GM23248 (cell line): ENCODE measurements at regions not wholly inside any gene's neighbourhood (a gene's known extent, or its start where the extent isn't known, plus 50 kb on each side); places are given as distances from the start of the nearest gene placed in this dataset.
A peak's percentile ranks its signal among the peaks of the same experiment; 100 is the strongest.

ENCODE experiments used
- DNase-seq: peaks from one replicate; pipeline ENCODE4 v3.0.0-alpha.2; 2015
- H2AFZ ChIP-seq: fragments of 200-600 bp; sonication (generic); 2 replicates; pipeline ENCODE4 v1.6.1; 2016; ENCODE audit warnings: antibody characterized with exemption
- H3F3A ChIP-seq: fragments of 200-600 bp; sonication (generic); 2 replicates; pipeline ENCODE4 v1.6.1; 2016; ENCODE audit warnings: mild to moderate bottlenecking, antibody characterized with exemption, mixed run types; ENCODE audit not compliant: insufficient read depth
- H3K27ac ChIP-seq: fragments of 200-600 bp; sonication (generic); 2 replicates; pipeline ENCODE4 v1.5.1; 2016; ENCODE audit warnings: mild to moderate bottlenecking
- H3K27me3 ChIP-seq: fragments of 200-600 bp; sonication (generic); replicated peaks from 2 replicates; pipeline ENCODE4 v1.6.1; 2016; ENCODE audit warnings: mild to moderate bottlenecking; ENCODE audit not compliant: insufficient read depth
- H3K36me3 ChIP-seq: fragments of 200-600 bp; sonication (generic); 2 replicates; pipeline ENCODE4 v1.6.1; 2016; ENCODE audit warnings: low read depth, mild to moderate bottlenecking
- H3K4me1 ChIP-seq: fragments of 200-600 bp; sonication (generic); 2 replicates; pipeline ENCODE4 v1.6.1; 2016; ENCODE audit warnings: mild to moderate bottlenecking; ENCODE audit not compliant: insufficient read depth
- H3K4me2 ChIP-seq: fragments of 200-600 bp; sonication (generic); one replicate; pipeline ENCODE4 v1.6.1; 2016; ENCODE audit warnings: mild to moderate bottlenecking; ENCODE audit not compliant: unreplicated experiment
- H3K4me3 ChIP-seq: fragments of 200-600 bp; sonication (generic); 2 replicates; pipeline ENCODE4 v1.5.1; 2016; ENCODE audit warnings: mild to moderate bottlenecking
- H3K79me2 ChIP-seq: fragments of 200-600 bp; sonication (generic); 2 replicates; pipeline ENCODE4 v1.6.1; 2016; ENCODE audit warnings: mild to moderate bottlenecking; ENCODE audit not compliant: insufficient read depth
- H3K9ac ChIP-seq: fragments of 200-600 bp; sonication (generic); 2 replicates; pipeline ENCODE4 v1.6.1; 2016; ENCODE audit warnings: mild to moderate bottlenecking
- H3K9me2 ChIP-seq: fragments of 200-600 bp; sonication (generic); 2 replicates; pipeline ENCODE4 v1.6.1; 2016; ENCODE audit warnings: mixed run types, mild to moderate bottlenecking, moderate library complexity; ENCODE audit not compliant: insufficient read depth
- H3K9me3 ChIP-seq: fragments of 200-600 bp; sonication (generic); one replicate; pipeline ENCODE4 v1.6.1; 2017; ENCODE audit warnings: low read depth
- H4K20me1 ChIP-seq: fragments of 200-600 bp; sonication (generic); 2 replicates; pipeline ENCODE4 v1.6.0; 2016; ENCODE audit not compliant: insufficient read depth
- EZH2 ChIP-seq: fragments of 200-600 bp; sonication (generic); IDR thresholded peaks from 2 replicates; pipeline ENCODE4 v1.6.1; 2018; ENCODE audit warnings: antibody characterized with exemption, mild to moderate bottlenecking; ENCODE audit not compliant: insufficient read depth, poor library complexity, severe bottlenecking
- EZH2phosphoT487 ChIP-seq: fragments of 200-600 bp; sonication (generic); IDR thresholded peaks from 2 replicates; pipeline ENCODE4 v1.6.1; 2018; ENCODE audit warnings: antibody characterized with exemption, moderate library complexity, mild to moderate bottlenecking, low read depth; ENCODE audit not compliant: insufficient read depth
- WGBS, 2 experiments: methylation state at CpG; one replicate each; pipeline ENCODE4 v1.1.6; 2015 to 2017; ENCODE audit warnings: low lambda C conversion rate in 2 of 2, low coverage in 1 of 2; ENCODE audit errors: missing lambda C conversion rate in 2 of 2; 5-methylcytosine and 5-hydroxymethylcytosine counted together
- in situ Hi-C: fragments of 300-500 bp; cut with MboI; formaldehyde crosslinking; loops from 2 replicates; pipeline ENCODE4 v1.15.0; 2020

DNA sequence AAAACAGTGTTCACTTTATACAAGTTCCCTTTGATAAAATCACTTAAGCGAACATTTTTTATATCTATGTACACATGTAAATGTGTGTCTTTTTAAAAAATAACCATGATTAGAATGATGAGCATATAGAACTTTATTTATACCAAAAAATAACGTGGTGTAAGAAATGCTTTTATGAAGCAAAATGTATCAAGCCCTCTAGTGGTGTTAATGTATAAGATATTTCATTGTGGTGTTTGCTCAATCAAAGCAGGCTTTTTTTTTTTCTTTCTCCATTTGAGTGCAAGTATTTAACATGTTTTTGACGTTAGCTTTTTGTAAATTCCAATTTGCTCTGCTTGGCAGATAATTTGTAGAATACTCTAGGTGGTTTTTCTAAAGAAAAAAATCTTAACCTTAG, 2092.4 kb upstream of the TENM3 start:
- Histone ChIP-seq H3F3A (no peaks in the 10 kb centered on the region), H3K4me2 (no peak overlapping the region), H3K36me3 (no peaks in the 10 kb centered on the region), H3K9me3 (no peaks in the 10 kb centered on the region), H3K9ac (no peak overlapping the region), H3K4me3 (no peak overlapping the region), H3K79me2 (no peaks in the 10 kb centered on the region), H3K4me1 (no peaks in the 10 kb centered on the region), H3K9me2 (no peaks in the 10 kb centered on the region), H3K27me3 (no peaks in the 10 kb centered on the region), H3K27ac (no peak overlapping the region), H2AFZ (no peak overlapping the region), H4K20me1 (no peaks in the 10 kb centered on the region)
- no peak for TF ChIP-seq EZH2
- no peak for TF ChIP-seq EZH2phosphoT487
- WGBS, 2 experiments = 11 to 12% methylated on average over 3 of the region's 3 CpGs
- in situ Hi-C loops = no loop called here
- DNase-seq = peak; percentile 2

DNA sequence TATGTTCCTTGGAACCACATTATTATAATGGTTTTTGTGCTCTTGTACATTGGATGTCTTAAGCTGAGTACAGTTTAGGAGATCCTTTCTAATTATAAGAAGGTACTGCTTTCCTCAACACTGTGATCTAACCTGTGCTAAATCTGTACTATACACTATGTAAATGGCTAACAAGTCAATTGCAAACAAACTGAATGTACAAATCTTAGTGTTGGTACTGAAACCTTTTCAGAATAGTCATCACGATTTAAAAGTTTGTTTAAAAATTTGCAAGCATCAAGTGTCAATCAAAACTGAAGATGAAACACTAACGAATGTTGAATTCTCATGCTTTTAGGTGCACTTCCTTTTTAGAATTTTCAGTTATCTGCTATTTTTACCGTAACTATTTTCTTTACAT, 2090.4 kb upstream of the TENM3 start:
- no peaks in the 10 kb centered on the region for H3K9me3 ChIP-seq
- 21 to 22% methylated on average over 3 of the region's 3 CpGs for WGBS, 2 experiments
- no peak overlapping the region for H2AFZ ChIP-seq
- no peak overlapping the region for H3K9ac ChIP-seq
- no peaks in the 10 kb centered on the region for H3K4me1 ChIP-seq
- H3F3A ChIP-seq = no peaks in the 10 kb centered on the region
- H3K4me2 ChIP-seq = no peak overlapping the region
- H3K27me3 ChIP-seq = no peaks in the 10 kb centered on the region
- H3K27ac ChIP-seq = no peak overlapping the region
- in situ Hi-C loops = no loop called here
- H3K79me2 ChIP-seq = no peaks in the 10 kb centered on the region
- no peak overlapping the region for H3K4me3 ChIP-seq
- no peaks in the 10 kb centered on the region for H3K36me3 ChIP-seq
- no peak for TF ChIP-seq EZH2
- TF ChIP-seq EZH2phosphoT487 = no peak
- DNase-seq = no peak
- no peaks in the 10 kb centered on the region for H4K20me1 ChIP-seq
- no peaks in the 10 kb centered on the region for H3K9me2 ChIP-seq

DNA sequence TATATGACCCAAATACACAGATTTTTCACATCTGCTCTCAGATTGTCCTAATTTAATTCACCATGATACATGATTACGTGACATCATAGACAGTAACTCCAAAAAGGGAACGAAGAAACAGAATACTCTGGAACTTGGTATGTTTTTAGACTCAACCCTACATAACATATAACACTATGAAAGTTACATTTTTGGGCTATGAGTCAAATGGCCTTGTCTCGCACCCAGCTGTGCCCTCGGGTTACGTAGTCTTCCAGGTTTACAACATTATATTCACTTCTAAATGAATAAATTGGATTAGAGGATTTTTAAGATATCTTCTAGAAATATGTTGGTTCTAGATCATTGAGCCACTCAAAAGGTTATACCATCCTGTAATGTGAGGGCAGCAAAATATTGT, 2089.6 kb upstream of the TENM3 start:
- no peaks in the 10 kb centered on the region for H3K27me3 ChIP-seq
- H3K4me2 ChIP-seq = no peak overlapping the region
- 48 to 58% methylated on average over 5 of the region's 5 CpGs for WGBS, 2 experiments
- H3K4me1 ChIP-seq = no peaks in the 10 kb centered on the region
- DNase-seq = no peak
- H3K4me3 ChIP-seq = no peak overlapping the region
- H3F3A ChIP-seq = no peaks in the 10 kb centered on the region
- H3K36me3 ChIP-seq = no peaks in the 10 kb centered on the region
- TF ChIP-seq EZH2phosphoT487 (no peak), EZH2 (no peak)
- H3K9me2 ChIP-seq = no peaks in the 10 kb centered on the region
- H3K27ac ChIP-seq = no peak overlapping the region
- no peak overlapping the region for H2AFZ ChIP-seq
- H3K9me3 ChIP-seq = no peaks in the 10 kb centered on the region
- in situ Hi-C loops = no loop called here
- H4K20me1 ChIP-seq = no peaks in the 10 kb centered on the region
- H3K9ac ChIP-seq = no peak overlapping the region
- no peaks in the 10 kb centered on the region for H3K79me2 ChIP-seq

DNA sequence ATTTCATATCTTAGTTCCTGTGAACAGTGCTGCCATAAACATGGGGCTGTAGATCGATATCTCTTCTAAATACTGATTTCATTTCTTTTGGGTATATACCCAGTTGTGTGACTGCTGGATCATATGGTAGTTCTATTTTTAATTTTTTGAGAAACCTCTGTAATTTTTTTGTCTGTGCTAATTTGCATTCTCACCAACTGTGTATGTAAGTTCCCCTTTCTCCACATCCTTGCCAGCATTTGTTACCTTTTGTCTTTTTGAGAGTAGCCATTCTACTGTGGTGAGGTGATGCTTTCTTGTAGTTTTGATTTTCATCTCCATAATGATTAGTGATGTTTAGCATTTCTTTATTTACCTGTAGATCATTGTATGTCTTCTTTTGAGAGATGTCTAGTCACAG, 2086.5 kb upstream of the TENM3 start:
- WGBS, 2 experiments = 27 to 35% methylated on average over 1 of the region's 1 CpG
- in situ Hi-C loops = no loop called here
- Histone ChIP-seq H3K27me3 (no peaks in the 10 kb centered on the region), H3K4me1 (no peaks in the 10 kb centered on the region), H3F3A (no peaks in the 10 kb centered on the region), H4K20me1 (no peaks in the 10 kb centered on the region), H3K9me2 (no peaks in the 10 kb centered on the region), H3K4me3 (no peak overlapping the region), H2AFZ (no peak overlapping the region), H3K9me3 (no peaks in the 10 kb centered on the region), H3K79me2 (no peaks in the 10 kb centered on the region), H3K9ac (no peak overlapping the region), H3K27ac (no peak overlapping the region), H3K4me2 (no peak overlapping the region), H3K36me3 (no peaks in the 10 kb centered on the region)
- no peak for DNase-seq
- no peak for TF ChIP-seq EZH2phosphoT487
- no peak for TF ChIP-seq EZH2
